ENCODE measurements at regions not wholly inside any gene's neighbourhood (a gene's known extent, or its start where the extent isn't known, plus 50 kb on each side); places are given as distances from the start of the nearest gene placed in this dataset.
"Not testable (repeated sequence)": the region's sequence is repeated elsewhere in the genome, so short reads cannot be mapped to it uniquely, and the experiment has no call there.

- no peak for DNase-seq (ENCODE audit: low spot score)
- TF ChIP-seq CTCF (IDR thresholded peaks at IDR 0.05): no peak
- ATAC-seq (ENCODE audit: insufficient number of reproducible peaks, low FRiP score, low read depth): no peak
- H3K36me3 ChIP-seq: no peaks in the 10 kb centered on the region
- no peaks in the 10 kb centered on the region for H3K4me1 ChIP-seq (ENCODE audit: control insufficient read depth in 1 of 2, low read depth in 2 of 2)
- H3K27me3 ChIP-seq (replicated peaks; ENCODE audit: insufficient read depth): no peaks in the 10 kb centered on the region
- H3K4me3 ChIP-seq: no peak overlapping the region
- H3K27ac ChIP-seq: no peak overlapping the region
- no peaks in the 10 kb centered on the region for H3K9me3 ChIP-seq
Measured at GRCh38 chr14:43671716-43672485, 835.2 kb downstream of the FSCB start.

- Histone ChIP-seq H3K36me3 (no peaks in the 10 kb centered on the region), H3K27ac (no peak overlapping the region), H3K4me3 (no peak overlapping the region), H3K27me3 (replicated peaks; ENCODE audit: insufficient read depth) (no peaks in the 10 kb centered on the region), H3K4me1 (ENCODE audit: control insufficient read depth in 1 of 2, low read depth in 2 of 2) (no peaks in the 10 kb centered on the region), H3K9me3 (no peaks in the 10 kb centered on the region)
- DNase-seq (ENCODE audit: low spot score) (no peak), ATAC-seq (ENCODE audit: insufficient number of reproducible peaks, low FRiP score, low read depth) (no peak)
- TF ChIP-seq CTCF (IDR thresholded peaks at IDR 0.05): no peak
Measured at GRCh38 chr14:43669355-43669754, 837.7 kb downstream of the FSCB start.

GRCh38 chr14:43665570-43666267, 841.4 kb downstream of the FSCB start:
- ATAC-seq (ENCODE audit: insufficient number of reproducible peaks, low FRiP score, low read depth) (no peak), DNase-seq (ENCODE audit: low spot score) (no peak)
- Histone ChIP-seq H3K9me3 (no peaks in the 10 kb centered on the region), H3K27ac (no peak overlapping the region), H3K4me3 (no peak overlapping the region), H3K36me3 (no peaks in the 10 kb centered on the region), H3K4me1 (ENCODE audit: control insufficient read depth in 1 of 2, low read depth in 2 of 2) (no peaks in the 10 kb centered on the region), H3K27me3 (replicated peaks; ENCODE audit: insufficient read depth) (no peaks in the 10 kb centered on the region)
- TF ChIP-seq CTCF (IDR thresholded peaks at IDR 0.05): no peak

GRCh38 chr14:43655194-43655593, 851.9 kb downstream of the FSCB start:
- H3K9me3 ChIP-seq; H3K36me3 ChIP-seq; H3K4me1 ChIP-seq (ENCODE audit: control insufficient read depth in 1 of 2, low read depth in 2 of 2); DNase-seq (ENCODE audit: low spot score); H3K27me3 ChIP-seq (replicated peaks; ENCODE audit: insufficient read depth); H3K4me3 ChIP-seq; H3K27ac ChIP-seq; ATAC-seq (ENCODE audit: insufficient number of reproducible peaks, low FRiP score, low read depth): not testable (repeated sequence)

GRCh38 chr14:43651896-43652295, 855.2 kb downstream of the FSCB start:
- no peak for TF ChIP-seq CTCF (IDR thresholded peaks at IDR 0.05)
- Histone ChIP-seq H3K4me3 (no peak overlapping the region), H3K36me3 (no peaks in the 10 kb centered on the region), H3K9me3 (no peaks in the 10 kb centered on the region), H3K27ac (no peak overlapping the region), H3K27me3 (replicated peaks; ENCODE audit: insufficient read depth) (no peaks in the 10 kb centered on the region), H3K4me1 (ENCODE audit: control insufficient read depth in 1 of 2, low read depth in 2 of 2) (no peaks in the 10 kb centered on the region)
- no peak for DNase-seq (ENCODE audit: low spot score)
- ATAC-seq (ENCODE audit: insufficient number of reproducible peaks, low FRiP score, low read depth): no peak

Data from thoracic aorta (tissue), 2 donors.